Middle frontal gyrus (tissue), 1 donor: ENCODE measurements at regions not wholly inside any gene's neighbourhood (a gene's known extent, or its start where the extent isn't known, plus 50 kb on each side); places are given as distances from the start of the nearest gene placed in this dataset.
"Not testable (repeated sequence)": the region's sequence is repeated elsewhere in the genome, so short reads cannot be mapped to it uniquely, and the experiment has no call there.

Source experiments
- DNase-seq: peaks from one replicate; pipeline ENCODE4 v3.0.0-alpha.2; 2015; ENCODE audit warnings: low spot score; ENCODE audit errors: extremely low spot score

- DNase-seq = no peak
Observed at GRCh38 chr6:115634887-115635286, 425.8 kb downstream of the FRK start.

GRCh38 chr6:115634131-115634530 is 426.6 kb downstream of the FRK start:
- no peak for DNase-seq

DNA sequence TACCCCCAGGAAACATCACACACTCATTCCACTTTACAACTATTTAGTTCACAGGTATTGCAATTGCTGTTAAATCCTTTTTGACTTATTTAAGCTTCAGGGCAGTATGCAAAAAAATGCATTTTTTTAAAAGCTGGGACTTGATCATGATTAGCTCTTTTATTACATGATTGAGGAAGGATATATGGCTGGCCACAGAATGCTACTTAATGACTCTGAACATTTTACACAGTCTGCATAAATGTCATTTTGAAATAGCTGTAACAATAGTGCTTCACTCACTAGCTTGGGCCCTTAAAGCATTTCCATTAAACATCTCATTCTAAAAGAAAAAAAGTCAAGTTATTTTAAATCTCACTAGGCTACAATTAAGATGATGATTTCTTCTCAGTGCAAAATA is 429.7 kb downstream of the FRK start:
- no peak for DNase-seq

DNA sequence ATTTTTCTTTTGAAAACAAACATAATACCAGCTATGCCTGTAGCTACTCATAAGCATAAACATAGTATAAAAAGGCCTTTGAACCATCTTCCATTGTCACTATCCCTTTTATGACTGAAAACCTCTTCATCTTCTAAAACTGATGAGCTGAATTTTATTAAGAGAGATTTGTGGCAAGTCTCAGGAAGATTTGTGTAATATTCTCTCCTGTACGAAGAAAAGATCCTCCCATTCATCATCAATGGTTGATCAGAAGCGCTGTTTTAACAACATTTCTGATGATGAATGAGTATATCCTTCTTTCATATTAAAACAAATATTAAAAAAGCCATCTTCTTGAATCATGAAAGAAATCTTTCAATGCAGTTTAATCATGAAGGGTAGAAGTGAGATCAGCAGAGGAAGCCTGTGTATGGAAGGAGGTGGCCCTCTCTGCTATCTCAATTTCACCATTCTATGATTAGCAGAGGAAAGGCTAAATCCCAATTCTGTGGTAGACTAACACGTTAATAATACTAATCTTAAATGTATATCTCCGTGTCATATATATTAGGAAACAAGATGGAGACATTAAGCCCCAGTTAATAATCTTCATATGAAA is 430.2 kb downstream of the FRK start:
- DNase-seq = no peak

- DNase-seq = no peak
Observed at GRCh38 chr6:115629415-115629814, 431.3 kb downstream of the FRK start.

GRCh38 chr6:115618256-115618655 is 442.4 kb downstream of the FRK start:
- DNase-seq = no peak

GRCh38 chr6:115617031-115617430 is 443.7 kb downstream of the FRK start:
- no peak for DNase-seq

DNA sequence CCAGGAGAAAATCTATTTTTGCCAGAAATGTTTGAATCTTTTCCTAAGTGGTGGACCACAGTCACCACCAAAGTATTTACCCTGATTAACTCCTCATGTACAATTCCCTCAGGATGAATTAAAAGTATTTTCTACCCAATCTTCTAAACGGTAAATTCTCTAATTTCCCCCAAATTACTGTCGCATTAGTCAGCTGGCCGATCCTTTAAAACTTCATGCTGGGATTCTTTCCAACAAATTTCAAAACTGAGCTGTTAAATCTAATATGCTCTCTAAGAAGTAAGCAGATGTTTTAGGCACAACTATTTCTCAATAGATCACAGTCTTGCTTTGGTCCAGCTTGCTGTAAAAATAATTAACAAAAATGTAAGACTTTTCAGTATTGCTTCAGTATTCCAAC is 447.2 kb downstream of the FRK start:
- no peak for DNase-seq

DNA sequence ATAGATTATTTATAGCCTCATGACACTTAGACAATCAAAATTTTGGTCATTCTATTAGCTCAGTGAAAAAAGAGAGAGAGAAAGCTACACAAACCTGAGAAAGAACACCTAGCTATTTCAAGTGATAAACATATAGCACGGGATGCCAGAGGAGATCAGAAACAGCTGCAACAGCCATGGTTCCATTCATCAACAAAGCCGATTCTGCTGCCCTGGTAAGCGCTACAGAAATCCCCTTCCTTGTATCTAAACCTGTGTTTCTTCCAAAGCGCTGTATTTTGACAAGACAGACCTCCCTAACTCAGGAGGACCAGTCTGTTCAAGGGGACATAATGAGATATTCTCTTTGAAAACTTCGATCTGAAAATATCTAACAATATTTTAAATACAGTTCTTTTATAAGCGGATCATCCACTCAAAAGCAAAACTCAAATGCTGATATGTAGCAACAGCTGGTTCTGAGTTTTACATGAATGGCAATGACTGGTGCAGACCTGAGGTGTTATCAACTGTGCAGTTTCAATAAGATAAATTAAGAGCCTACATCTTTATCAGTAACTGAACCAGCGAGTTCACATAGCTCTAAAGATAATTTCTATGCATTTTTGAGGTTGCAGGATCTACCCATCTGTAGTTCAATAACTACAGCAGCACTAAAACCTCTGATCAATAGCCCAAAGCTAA is 447.8 kb downstream of the FRK start:
- DNase-seq = no peak

DNA sequence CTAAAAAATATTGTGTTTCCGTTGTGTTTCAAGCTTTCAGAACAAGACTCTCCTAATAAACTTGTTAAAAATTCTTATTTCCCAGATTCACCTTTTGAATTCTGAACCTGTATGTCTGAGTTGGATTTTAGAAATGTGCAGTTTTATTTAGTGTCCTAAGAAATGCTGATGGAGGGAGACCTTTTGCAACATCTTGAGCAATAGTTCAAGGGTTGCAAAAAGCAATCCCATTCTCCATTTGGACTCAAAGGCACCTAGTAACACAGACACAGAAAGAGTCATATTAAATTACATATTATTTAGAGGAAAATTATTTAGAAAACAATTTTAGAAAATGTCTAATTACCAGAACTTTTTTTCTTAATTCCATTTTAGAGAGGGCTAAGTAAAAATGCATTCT is 448.5 kb downstream of the FRK start:
- DNase-seq = no peak

- DNase-seq = no peak
Observed at GRCh38 chr6:115610696-115611095, 450.0 kb downstream of the FRK start.

- DNase-seq = no peak
Observed at GRCh38 chr6:115609111-115609510, 451.6 kb downstream of the FRK start.

GRCh38 chr6:115602466-115602865 is 458.2 kb downstream of the FRK start:
- no peak for DNase-seq

DNA sequence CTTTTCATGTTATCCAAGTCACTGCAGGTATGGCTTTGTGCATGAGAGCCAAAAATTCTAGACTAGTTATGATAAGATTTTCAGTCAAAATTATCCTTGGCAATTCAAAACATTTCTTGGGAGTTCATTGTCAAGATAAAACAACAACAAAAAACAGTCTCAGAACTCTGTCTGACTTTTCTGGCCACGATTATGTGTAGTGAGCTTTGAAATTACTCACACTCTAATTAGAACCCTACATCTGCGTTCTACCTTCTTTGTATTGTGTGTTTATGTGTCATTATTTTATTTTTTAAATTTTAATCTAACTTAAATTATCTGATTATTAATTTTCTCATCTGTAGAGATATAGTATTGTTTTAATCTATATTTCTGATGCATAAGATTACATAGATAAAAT is 459.2 kb downstream of the FRK start:
- DNase-seq = no peak

- no peak for DNase-seq
Observed at GRCh38 chr6:115601064-115601463, 459.6 kb downstream of the FRK start.

- DNase-seq = no peak
Observed at GRCh38 chr6:115594891-115595290, 465.8 kb downstream of the FRK start.

DNA sequence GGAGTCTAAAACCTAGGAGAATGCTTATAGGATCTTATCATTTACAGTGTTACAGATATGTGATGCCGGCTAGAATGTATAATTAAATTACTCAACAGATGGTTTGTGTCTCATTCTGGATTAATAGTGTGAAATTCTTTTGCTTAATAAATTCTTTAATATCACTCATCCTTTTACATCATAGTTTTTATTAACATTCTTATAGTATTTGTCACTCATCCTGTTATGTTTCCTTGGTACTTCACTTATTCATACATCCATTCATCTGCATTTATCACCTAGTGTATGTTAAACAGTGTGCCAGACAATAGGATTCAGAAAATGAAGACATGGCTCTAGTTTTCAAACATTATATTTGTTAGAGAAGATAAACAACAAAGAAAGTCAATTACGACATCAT is 468.7 kb downstream of the FRK start:
- DNase-seq = no peak

DNA sequence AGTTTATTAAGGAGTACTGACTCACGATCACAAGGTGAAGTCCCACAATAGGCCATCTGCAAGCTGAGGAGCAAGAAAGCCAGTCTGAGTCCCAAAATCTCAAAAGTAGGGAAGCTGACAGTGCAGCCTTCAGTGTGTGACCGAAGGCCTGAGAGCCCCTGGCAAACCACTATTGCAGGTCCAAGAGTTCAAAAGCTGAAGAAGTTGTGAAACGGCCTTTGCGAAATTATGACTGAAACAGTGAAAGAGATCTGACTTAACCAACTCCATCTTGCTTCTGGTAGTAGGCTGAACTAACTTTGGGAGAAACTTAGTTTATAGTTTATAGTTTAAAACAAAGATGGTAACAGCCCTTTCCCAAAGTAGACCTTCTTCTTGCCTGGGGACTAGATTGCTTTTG is 471.6 kb downstream of the FRK start:
- not testable (repeated sequence) for DNase-seq

DNA sequence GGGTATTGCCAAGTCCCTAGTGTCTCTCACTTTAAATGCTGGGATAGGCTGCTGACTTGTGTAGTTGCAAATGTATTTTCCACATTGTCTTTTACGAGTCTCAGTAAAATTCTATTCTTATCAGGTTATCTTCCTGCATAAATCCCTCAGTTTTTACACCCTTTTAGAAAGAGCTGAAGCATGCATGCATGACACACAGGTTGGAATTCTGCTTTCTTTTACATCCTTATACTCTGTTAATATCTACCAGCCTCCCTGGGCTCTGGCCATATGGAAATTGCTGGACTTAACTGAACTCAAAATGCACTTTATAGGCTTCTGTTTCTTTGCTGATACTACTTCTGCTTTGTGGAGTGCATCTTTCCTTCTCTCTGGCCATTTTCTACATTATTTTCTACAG is 477.4 kb downstream of the FRK start:
- DNase-seq = no peak

- no peak for DNase-seq
Observed at GRCh38 chr6:115582386-115582785, 478.3 kb downstream of the FRK start.

GRCh38 chr6:115579565-115579964 is 481.1 kb downstream of the FRK start:
- not testable (repeated sequence) for DNase-seq

DNA sequence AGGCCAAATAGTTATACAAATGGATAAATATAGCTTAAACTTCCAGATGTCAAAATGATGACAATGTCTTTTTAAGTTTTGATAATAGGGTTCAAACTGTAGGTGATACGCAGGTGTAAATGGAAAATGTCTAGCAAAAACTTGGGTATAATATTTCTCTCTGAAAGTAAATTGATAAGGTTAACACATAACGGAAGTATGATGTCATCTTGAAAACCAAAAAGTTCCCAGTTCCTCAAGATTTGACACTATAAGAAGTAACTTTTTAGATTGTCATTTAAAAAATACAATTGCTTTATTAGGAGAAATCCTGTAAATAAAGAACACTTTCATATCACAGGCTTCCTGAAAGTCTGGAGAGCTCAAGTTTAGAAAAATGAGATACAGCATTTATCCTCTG is 483.4 kb downstream of the FRK start:
- DNase-seq = no peak

DNA sequence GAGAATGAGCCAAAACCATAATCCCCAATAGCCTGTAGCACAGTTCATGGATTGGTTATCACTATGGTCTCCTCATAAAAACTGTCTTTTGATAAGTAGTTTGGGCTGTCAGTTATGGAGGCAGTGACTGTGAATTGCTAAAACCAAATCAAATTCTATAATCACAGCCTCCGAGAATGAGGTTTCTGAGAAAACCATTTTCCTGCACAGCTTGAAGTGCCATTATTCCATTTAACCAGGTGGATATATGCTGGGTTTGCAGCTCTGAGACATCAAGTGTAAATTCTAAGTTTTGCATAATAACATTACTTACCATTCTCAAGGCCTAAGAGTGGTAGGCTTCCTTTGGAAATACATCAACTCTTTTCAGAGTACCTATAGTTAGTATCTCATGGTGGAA is 485.4 kb downstream of the FRK start:
- no peak for DNase-seq
